NCI-H446 treated with DMSO at 0.1 percent for 48 hours (cell line): ENCODE measurements at regions not wholly inside any gene's neighbourhood (a gene's known extent, or its start where the extent isn't known, plus 50 kb on each side); places are given as distances from the start of the nearest gene placed in this dataset.
"Not testable (repeated sequence)": the region's sequence is repeated elsewhere in the genome, so short reads cannot be mapped to it uniquely, and the experiment has no call there.

ENCODE experiments used
- DNase-seq: peaks from one replicate; lab custom pipeline; 2025; lab: John Stamatoyannopoulos, UW

- no peak for DNase-seq
Measured at GRCh38 chr3:181987736-181988135, 276.0 kb downstream of the SOX2 start.

- DNase-seq: no peak
Measured at GRCh38 chr3:181998828-181999227, 287.1 kb downstream of the SOX2 start.

GRCh38 chr3:181999314-181999713 is 287.6 kb downstream of the SOX2 start:
- DNase-seq: no peak

GRCh38 chr3:182000447-182000846 is 288.7 kb downstream of the SOX2 start:
- DNase-seq: no peak

GRCh38 chr3:182005219-182005618 is 293.5 kb downstream of the SOX2 start:
- no peak for DNase-seq

GRCh38 chr3:182005701-182006100 is 294.0 kb downstream of the SOX2 start:
- no peak for DNase-seq

- DNase-seq: no peak
Measured at GRCh38 chr3:182006431-182006830, 294.7 kb downstream of the SOX2 start.

- no peak for DNase-seq
Measured at GRCh38 chr3:182007441-182007840, 295.7 kb downstream of the SOX2 start.

- DNase-seq: no peak
Measured at GRCh38 chr3:182018361-182018760, 306.6 kb downstream of the SOX2 start.

GRCh38 chr3:182019926-182020325 is 308.2 kb downstream of the SOX2 start:
- no peak for DNase-seq

- DNase-seq: no peak
Measured at GRCh38 chr3:182023843-182024242, 312.1 kb downstream of the SOX2 start.

GRCh38 chr3:182027366-182027765 is 315.6 kb downstream of the SOX2 start:
- no peak for DNase-seq

- DNase-seq: peak; percentile 10
Measured at GRCh38 chr3:182028081-182028480, 316.4 kb downstream of the SOX2 start.

GRCh38 chr3:182034231-182034630 is 322.5 kb downstream of the SOX2 start:
- DNase-seq: not testable (repeated sequence)

GRCh38 chr3:182035324-182035723 is 323.6 kb downstream of the SOX2 start:
- DNase-seq: no peak

- DNase-seq: no peak
Measured at GRCh38 chr3:182036382-182036781, 324.7 kb downstream of the SOX2 start.

- DNase-seq: peak; percentile 65
Measured at GRCh38 chr3:182041668-182042291, 330.1 kb downstream of the SOX2 start.

- DNase-seq: no peak
Measured at GRCh38 chr3:182045736-182046135, 334.0 kb downstream of the SOX2 start.

- DNase-seq: no peak
Measured at GRCh38 chr3:182046166-182046764, 334.5 kb downstream of the SOX2 start.

GRCh38 chr3:182050932-182051331 is 339.2 kb downstream of the SOX2 start:
- DNase-seq: no peak

- DNase-seq: no peak
Measured at GRCh38 chr3:182052332-182052731, 340.6 kb downstream of the SOX2 start.

GRCh38 chr3:182052757-182053156 is 341.0 kb downstream of the SOX2 start:
- DNase-seq: no peak

GRCh38 chr3:182058488-182058887 is 346.8 kb downstream of the SOX2 start:
- no peak for DNase-seq

- DNase-seq: no peak
Measured at GRCh38 chr3:182063742-182064141, 352.0 kb downstream of the SOX2 start.
